OCI-LY1 (cell line): ENCODE measurements at regions not wholly inside any gene's neighbourhood (a gene's known extent, or its start where the extent isn't known, plus 50 kb on each side); places are given as distances from the start of the nearest gene placed in this dataset.

ENCODE experiments used
- H2AFZ ChIP-seq: fragments of 200-600 bp; sonication (generic), shearing (Covaris generic); 2 replicates; pipeline ENCODE4 v1.6.0; 2014; ENCODE audit warnings: antibody characterized with exemption, mild to moderate bottlenecking, low read length
- H3F3A ChIP-seq: fragments of 200-600 bp; sonication (generic), shearing (Covaris generic); 2 replicates; pipeline ENCODE4 v1.6.0; 2014; ENCODE audit warnings: mild to moderate bottlenecking, antibody characterized with exemption, low read length, moderate library complexity; ENCODE audit not compliant: insufficient read depth
- H3K27ac ChIP-seq: fragments of 200-600 bp; sonication (generic); 2 replicates; pipeline ENCODE4 v1.5.1; 2014; ENCODE audit warnings: low read length, mixed run types, mild to moderate bottlenecking, low read depth; ENCODE audit not compliant: poor library complexity, severe bottlenecking
- H3K27me3 ChIP-seq: fragments of 200-600 bp; sonication (generic); 2 replicates; pipeline ENCODE4 v1.6.0; 2014; ENCODE audit warnings: antibody characterized with exemption, mild to moderate bottlenecking, low read length, moderate library complexity; ENCODE audit not compliant: insufficient read depth
- H3K36me3 ChIP-seq: fragments of 200-600 bp; sonication (generic); 2 replicates; pipeline ENCODE4 v1.6.1; 2014; ENCODE audit warnings: mild to moderate bottlenecking, antibody characterized with exemption, low read length, moderate library complexity, mixed read lengths; ENCODE audit not compliant: insufficient read depth
- H3K4me1 ChIP-seq: fragments of 200-600 bp; sonication (generic); 2 replicates; pipeline ENCODE4 v1.5.1; 2014; ENCODE audit warnings: mild to moderate bottlenecking, low read length, moderate library complexity; ENCODE audit not compliant: insufficient read depth, severe bottlenecking
- H3K4me2 ChIP-seq: fragments of 200-600 bp; sonication (generic), shearing (Covaris generic); 2 replicates; pipeline ENCODE4 v1.6.1; 2014; ENCODE audit warnings: low read length
- H3K4me3 ChIP-seq: fragments of 200-600 bp; sonication (generic); 2 replicates; pipeline ENCODE4 v1.5.1; 2014; ENCODE audit warnings: low read length, low read depth, mild to moderate bottlenecking, mixed read lengths; ENCODE audit not compliant: poor library complexity, severe bottlenecking
- H3K79me2 ChIP-seq: fragments of 200-600 bp; shearing (Covaris generic); 2 replicates; pipeline ENCODE4 v1.6.1; 2016; ENCODE audit warnings: mixed run types, low read length, mixed read lengths; ENCODE audit not compliant: insufficient read depth
- H3K9ac ChIP-seq: fragments of 200-600 bp; sonication (generic), shearing (Covaris generic); 2 replicates; pipeline ENCODE4 v1.6.1; 2014; ENCODE audit warnings: mild to moderate bottlenecking, low read length, mixed read lengths
- H3K9me2 ChIP-seq: fragments of 200-600 bp; sonication (generic), shearing (Covaris generic); 2 replicates; pipeline ENCODE4 v1.6.1; 2014; ENCODE audit warnings: low read depth, mild to moderate bottlenecking, low read length, mixed read lengths
- H3K9me3 ChIP-seq: fragments of 200-600 bp; shearing (Covaris generic); 2 replicates; pipeline ENCODE4 v1.6.1; 2014; ENCODE audit warnings: low read length, mixed read lengths
- H4K20me1 ChIP-seq: fragments of 200-600 bp; sonication (generic), shearing (Covaris generic); 2 replicates; pipeline ENCODE4 v1.6.0; 2016; ENCODE audit warnings: mild to moderate bottlenecking, low read length; ENCODE audit not compliant: insufficient read depth
- CTCF ChIP-seq: fragments of 200-600 bp; sonication (generic), shearing (Covaris generic); IDR thresholded peaks from 2 replicates; pipeline ENCODE4 v1.5.1; 2017; ENCODE audit warnings: mild to moderate bottlenecking, antibody characterized with exemption, low read length, moderate library complexity, mixed read lengths
- EZH2 ChIP-seq: fragments of 200-600 bp; sonication (generic), shearing (Covaris generic); IDR thresholded peaks from 2 replicates; pipeline ENCODE4 v1.8.0; 2017; ENCODE audit warnings: borderline replicate concordance, mixed run types, mild to moderate bottlenecking, antibody characterized with exemption, low read length, moderate library complexity, mixed read lengths

GRCh38 chr6:105560611-105561066, 157.8 kb upstream of the PREP start:
- Histone ChIP-seq H3K4me3 (no peak overlapping the region), H3F3A (no peaks in the 10 kb centered on the region), H2AFZ (no peak overlapping the region), H3K36me3 (no peaks in the 10 kb centered on the region), H4K20me1 (no peaks in the 10 kb centered on the region), H3K9me3 (no peaks in the 10 kb centered on the region), H3K27me3 (no peaks in the 10 kb centered on the region), H3K27ac (no peak overlapping the region), H3K4me1 (no peaks in the 10 kb centered on the region), H3K9ac (no peak overlapping the region), H3K9me2 (no peaks in the 10 kb centered on the region), H3K4me2 (no peak overlapping the region), H3K79me2 (no peaks in the 10 kb centered on the region)
- TF ChIP-seq EZH2 (no peak), CTCF (no peak)

- Histone ChIP-seq H3K36me3 (no peaks in the 10 kb centered on the region), H3K27ac (no peak overlapping the region), H3K79me2 (no peaks in the 10 kb centered on the region), H3F3A (no peaks in the 10 kb centered on the region), H2AFZ (no peak overlapping the region), H3K4me3 (no peak overlapping the region), H3K4me1 (no peaks in the 10 kb centered on the region), H3K4me2 (no peak overlapping the region), H4K20me1 (no peaks in the 10 kb centered on the region), H3K27me3 (no peaks in the 10 kb centered on the region), H3K9me2 (no peaks in the 10 kb centered on the region), H3K9me3 (no peaks in the 10 kb centered on the region), H3K9ac (no peak overlapping the region)
- TF ChIP-seq CTCF (no peak), EZH2 (no peak)
Measured at GRCh38 chr6:105557291-105557690, 154.4 kb upstream of the PREP start.

GRCh38 chr6:105553171-105553570, 150.3 kb upstream of the PREP start:
- Histone ChIP-seq H3K9me3 (no peaks in the 10 kb centered on the region), H3K36me3 (no peaks in the 10 kb centered on the region), H3F3A (no peaks in the 10 kb centered on the region), H3K9me2 (no peaks in the 10 kb centered on the region), H2AFZ (no peak overlapping the region), H4K20me1 (no peaks in the 10 kb centered on the region), H3K4me1 (no peaks in the 10 kb centered on the region), H3K79me2 (no peaks in the 10 kb centered on the region), H3K27ac (no peak overlapping the region), H3K4me2 (no peak overlapping the region), H3K4me3 (no peak overlapping the region), H3K27me3 (no peaks in the 10 kb centered on the region), H3K9ac (no peak overlapping the region)
- no peak for TF ChIP-seq EZH2
- TF ChIP-seq CTCF = no peak
